Mesodermal cell (in vitro differentiated cells): ENCODE measurements at regions not wholly inside any gene's neighbourhood (a gene's known extent, or its start where the extent isn't known, plus 50 kb on each side); places are given as distances from the start of the nearest gene placed in this dataset.

Experiments used
- H3K27ac ChIP-seq: 2 replicates; pipeline ENCODE4 v1.7.0; 2013; ENCODE audit warnings: mild to moderate bottlenecking, low read depth, low read length, moderate library complexity; ENCODE audit not compliant: severe bottlenecking
- H3K36me3 ChIP-seq: 2 replicates; pipeline ENCODE4 v1.7.1; 2013; ENCODE audit warnings: mild to moderate bottlenecking, low read length, moderate library complexity; ENCODE audit not compliant: control insufficient read depth, insufficient read depth
- H3K4me1 ChIP-seq: one replicate; pipeline ENCODE4 v1.7.1; 2013; ENCODE audit warnings: mild to moderate bottlenecking, low read length; ENCODE audit not compliant: insufficient read depth, control insufficient read depth, poor library complexity, severe bottlenecking
- H3K4me3 ChIP-seq: 2 replicates; pipeline ENCODE4 v1.7.0; 2013; ENCODE audit warnings: low read length, control low read depth, mild to moderate bottlenecking; ENCODE audit not compliant: insufficient read depth, poor library complexity, severe bottlenecking; ENCODE audit errors: extremely low read depth
- H3K9me3 ChIP-seq: 2 replicates; pipeline ENCODE4 v1.7.1; 2013; ENCODE audit warnings: mild to moderate bottlenecking, low read length, moderate library complexity; ENCODE audit not compliant: control insufficient read depth
- WGBS, 2 experiments: methylation state at CpG; one replicate each; pipeline ENCODE4 v1.1.5; 2013; ENCODE audit warnings: missing lambda C conversion rate in 2 of 2; ENCODE audit not compliant: insufficient coverage in 2 of 2; 5-methylcytosine and 5-hydroxymethylcytosine counted together

DNA sequence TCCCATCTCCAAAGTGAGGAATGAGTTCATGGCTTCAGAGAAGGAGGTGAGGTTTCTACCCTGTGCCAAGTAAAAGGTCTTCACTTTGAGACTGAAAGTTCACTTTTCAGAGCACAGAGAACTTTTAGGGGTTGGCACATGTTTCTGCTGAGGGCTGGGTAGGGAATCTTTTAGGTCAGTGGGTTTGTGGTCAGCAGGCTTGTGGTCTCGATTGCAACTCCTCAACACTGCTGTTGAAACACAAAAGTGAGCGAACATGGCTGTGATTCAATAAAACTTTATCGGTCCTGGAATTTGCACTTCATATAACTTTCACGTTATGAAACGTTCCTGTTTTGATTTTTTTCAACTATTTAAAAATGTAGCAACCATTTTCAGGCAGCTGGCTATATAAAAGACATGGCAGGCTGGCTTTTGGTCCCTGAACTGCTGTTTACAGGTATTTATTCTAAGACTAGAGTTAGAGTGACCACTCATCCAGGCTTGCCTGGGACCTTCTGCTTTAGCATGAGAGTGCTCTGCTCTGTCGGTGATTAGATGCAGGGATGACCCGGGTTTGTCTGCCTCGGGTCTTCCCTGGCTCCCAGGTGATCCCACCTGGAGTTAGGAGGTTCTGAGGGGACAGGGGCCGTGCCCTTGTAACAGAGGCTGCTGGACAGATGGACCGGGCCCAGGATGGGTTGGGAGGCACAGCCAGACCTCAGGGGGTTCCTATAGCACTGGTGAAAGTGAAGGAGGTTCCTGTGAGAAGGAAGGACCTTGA is 62.7 kb upstream of the TAF1B start:
- WGBS, 2 experiments = 82 to 95% methylated on average over 9 to 10 of the region's 10 CpGs
- no peaks in the 10 kb centered on the region for H3K9me3 ChIP-seq
- H3K36me3 ChIP-seq = no peaks in the 10 kb centered on the region
- H3K4me3 ChIP-seq = no peak overlapping the region
- H3K27ac ChIP-seq = no peak overlapping the region
- peaks cover 9% of the 10 kb centered on the region for H3K4me1 ChIP-seq

DNA sequence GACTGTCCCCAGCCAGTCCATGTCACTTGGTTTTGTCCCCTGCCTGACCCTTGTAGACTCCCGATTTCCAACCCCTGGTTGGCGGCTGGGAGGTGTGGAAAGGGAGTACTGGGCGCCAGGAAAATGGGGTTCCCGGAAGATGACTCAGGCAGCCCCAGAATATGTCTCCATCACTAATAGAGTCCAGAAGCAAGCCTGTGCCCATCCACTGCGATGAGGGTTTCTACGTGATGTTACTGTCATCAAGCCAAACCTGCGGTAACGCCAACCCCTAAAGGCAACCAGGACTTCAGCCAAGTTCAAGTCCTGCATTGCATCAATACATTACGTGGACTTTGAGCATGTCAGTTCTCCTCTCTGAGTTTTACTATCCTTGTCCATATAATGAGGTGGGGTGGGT is 62.0 kb upstream of the TAF1B start:
- Histone ChIP-seq H3K36me3 (no peaks in the 10 kb centered on the region), H3K4me3 (no peak overlapping the region), H3K27ac (no peak overlapping the region), H3K9me3 (no peaks in the 10 kb centered on the region), H3K4me1 (peaks cover 9% of the 10 kb centered on the region)
- 90 to 94% methylated on average over 6 to 8 of the region's 9 CpGs for WGBS, 2 experiments

- no peaks in the 10 kb centered on the region for H3K36me3 ChIP-seq
- H3K4me1 ChIP-seq = peaks cover 9% of the 10 kb centered on the region
- WGBS, 2 experiments = 86 to 89% methylated on average over 3 to 5 of the region's 8 CpGs
- H3K4me3 ChIP-seq = no peak overlapping the region
- H3K27ac ChIP-seq = no peak overlapping the region
- H3K9me3 ChIP-seq = no peaks in the 10 kb centered on the region
These were observed 61.0 kb upstream of the TAF1B start for GRCh38 chr2:9782197-9782719.

GRCh38 chr2:9789371-9789770 is 53.9 kb upstream of the TAF1B start:
- Histone ChIP-seq H3K9me3 (peaks cover 8% of the 10 kb centered on the region), H3K4me3 (no peak overlapping the region), H3K4me1 (no peaks in the 10 kb centered on the region), H3K36me3 (no peaks in the 10 kb centered on the region), H3K27ac (no peak overlapping the region)
- 93 to 95% methylated on average over 10 of the region's 10 CpGs for WGBS, 2 experiments

DNA sequence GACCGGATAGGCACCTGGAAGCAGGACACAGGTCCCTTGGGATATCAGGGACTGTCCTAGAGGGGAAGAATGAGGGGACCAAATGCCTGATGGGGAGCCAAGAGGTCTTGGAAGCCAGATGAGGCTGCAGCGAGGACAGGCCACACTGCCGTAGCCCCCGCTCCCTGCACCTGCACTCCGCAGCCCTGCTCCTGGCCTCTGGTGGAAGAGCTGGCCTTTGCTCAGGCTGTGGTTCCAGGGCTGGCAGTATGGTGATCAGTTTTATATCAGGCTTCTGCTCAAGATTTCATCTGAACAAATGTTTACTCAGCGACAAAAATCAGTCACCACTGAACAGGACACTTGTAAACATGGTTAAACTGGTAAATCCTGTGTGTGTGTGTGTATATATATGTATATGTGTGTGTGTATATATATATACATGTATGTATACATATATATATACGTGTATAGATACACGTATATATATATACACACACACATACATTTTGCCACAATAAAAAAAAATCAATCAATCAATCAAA is 52.5 kb upstream of the TAF1B start:
- no peaks in the 10 kb centered on the region for H3K36me3 ChIP-seq
- no peak overlapping the region for H3K27ac ChIP-seq
- H3K4me1 ChIP-seq = no peaks in the 10 kb centered on the region
- peaks cover 8% of the 10 kb centered on the region for H3K9me3 ChIP-seq
- WGBS, 2 experiments = 100% methylated on average over 1 to 2 of the region's 8 CpGs
- H3K4me3 ChIP-seq = no peak overlapping the region

DNA sequence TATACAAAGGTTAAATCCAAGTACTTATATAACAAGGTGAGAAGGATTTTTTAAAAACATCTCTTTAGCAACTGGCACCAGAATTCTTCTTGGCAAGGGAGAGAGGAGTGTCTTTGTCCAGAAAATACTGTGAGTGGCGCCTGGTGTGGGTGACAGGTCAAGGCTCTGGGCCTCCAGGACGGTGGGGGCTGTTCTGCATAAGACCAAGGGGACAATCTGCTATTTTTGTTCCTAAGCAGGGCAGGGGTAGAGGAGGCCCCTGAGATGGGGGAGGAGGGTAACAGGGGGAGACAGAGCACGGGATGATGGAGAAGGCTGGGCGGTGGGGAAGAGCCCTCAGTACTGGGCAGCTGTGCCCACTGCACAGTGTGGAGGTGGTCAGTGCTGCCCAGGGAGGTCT is 51.6 kb upstream of the TAF1B start:
- no peak overlapping the region for H3K4me3 ChIP-seq
- no peak overlapping the region for H3K27ac ChIP-seq
- 97 to 100% methylated on average over 3 to 4 of the region's 4 CpGs for WGBS, 2 experiments
- H3K36me3 ChIP-seq = no peaks in the 10 kb centered on the region
- peaks cover 8% of the 10 kb centered on the region for H3K9me3 ChIP-seq
- H3K4me1 ChIP-seq = no peaks in the 10 kb centered on the region

GRCh38 chr2:9793156-9793917 is 49.9 kb upstream of the TAF1B start:
- Histone ChIP-seq H3K4me3 (no peak overlapping the region), H3K27ac (no peak overlapping the region), H3K4me1 (no peaks in the 10 kb centered on the region), H3K9me3 (peaks cover 2% of the 10 kb centered on the region), H3K36me3 (no peaks in the 10 kb centered on the region)
- 71 to 75% methylated on average over 10 to 11 of the region's 13 CpGs for WGBS, 2 experiments
